HepG2 (cell line): ENCODE measurements at regions not wholly inside any gene's neighbourhood (a gene's known extent, or its start where the extent isn't known, plus 50 kb on each side); places are given as distances from the start of the nearest gene placed in this dataset.

ENCODE experiments used
- ATAC-seq: fragments of 200-7000 bp; cut with Tn5 transposase; 3 replicates; pipeline ENCODE4 v1.9.1; 2020; ENCODE audit warnings: mild to moderate bottlenecking, moderate library complexity
- BruUV-seq: library from RNA; stranded (reverse); fragments of 400-500 nt; replicated peaks from 2 replicates; lab custom pipeline; 2021; lab: Mats Ljungman, UMichigan
- CTCF ChIA-PET: fragments of 300-600 bp; formaldehyde crosslinking; extraction: SDS; loops from one replicate; lab custom pipeline; 2021; ENCODE audit warnings: low total read pairs, inconsistent platforms, low intra/inter-chr PET ratio; lab: Yijun Ruan, JAX
- POLR2A ChIA-PET: fragments of 350-600 bp; sonication (Branson Sonifier 250); formaldehyde crosslinking; loops from one replicate; lab custom pipeline; 2020; ENCODE audit warnings: antibody characterized with exemption, inconsistent platforms; lab: Yijun Ruan, JAX
- DNase-seq: peaks from one replicate; pipeline ENCODE4 v3.0.0-alpha.2; 2015; ENCODE audit warnings: low spot score
- FAIRE-seq: peaks from 3 replicates; lab custom pipeline; 2011; peaks lifted over from hg19 to GRCh38; lab: Jason Lieb, UNC
- H2AFZ ChIP-seq: one replicate; pipeline ENCODE4 v1.6.1; 2011; ENCODE audit warnings: low read length, inconsistent platforms
- H3K27ac ChIP-seq: fragments of 300-600 bp; 3 replicates; pipeline ENCODE4 v1.8.0; 2011; ENCODE audit warnings: mixed run types, mild to moderate bottlenecking, mixed read lengths, low read length, inconsistent platforms; ENCODE audit not compliant: insufficient read depth; ENCODE audit errors: extremely low read length
- H3K27me3 ChIP-seq, 2 experiments: fragments of 200-600 bp in 1 of 2; 2 replicates in 1 of 2; 3 replicates in 1 of 2; pipeline versions ENCODE4 v1.6.0 to v1.8.0; 2011; ENCODE audit warnings: low read length in 2 of 2, mild to moderate bottlenecking in 2 of 2, moderate library complexity in 2 of 2, inconsistent platforms in 1 of 2; ENCODE audit not compliant: insufficient read depth in 2 of 2, control insufficient read depth in 1 of 2
- H3K36me3 ChIP-seq, 2 experiments: fragments of 200-600 bp in 1 of 2; replicated peaks in 1 of 2; 2 replicates in 1 of 2; 3 replicates in 1 of 2; pipeline versions ENCODE4 v1.5.1 to v1.8.0; 2011; ENCODE audit warnings: low read length in 2 of 2, inconsistent platforms in 1 of 2; ENCODE audit not compliant: insufficient read depth in 2 of 2, control insufficient read depth in 1 of 2
- H3K4me1 ChIP-seq: 2 replicates; pipeline ENCODE4 v1.5.1; 2012; ENCODE audit warnings: low read length, inconsistent platforms; ENCODE audit not compliant: insufficient read depth
- H3K4me2 ChIP-seq: 2 replicates; pipeline ENCODE4 v1.6.0; 2011; ENCODE audit warnings: low read depth, low read length, inconsistent platforms
- H3K4me3 ChIP-seq, 3 experiments: fragments of 200-600 bp in 1 of 3; sonication (generic), shearing (Covaris generic) in 1 of 3; replicated peaks in 1 of 3; 2 replicates each; pipeline ENCODE4 v1.5.1; 2011 to 2016; ENCODE audit warnings: low read length in 3 of 3, inconsistent platforms in 2 of 3, low read depth in 2 of 3, mild to moderate bottlenecking in 2 of 3, control low read depth in 1 of 3, mixed read lengths in 1 of 3; ENCODE audit not compliant: insufficient read depth in 1 of 3
- H3K79me2 ChIP-seq: one replicate; pipeline ENCODE4 v1.6.1; 2011; ENCODE audit warnings: low read length, inconsistent platforms; ENCODE audit not compliant: insufficient read depth
- H3K9ac ChIP-seq: 2 replicates; pipeline ENCODE4 v1.6.0; 2011; ENCODE audit warnings: mild to moderate bottlenecking, low read depth, low read length, inconsistent platforms; ENCODE audit not compliant: insufficient read depth
- H3K9me3 ChIP-seq: 2 replicates; pipeline ENCODE4 v1.5.1; 2012; ENCODE audit warnings: mild to moderate bottlenecking, low read length
- H4K20me1 ChIP-seq: 2 replicates; pipeline ENCODE4 v1.6.0; 2011; ENCODE audit warnings: inconsistent platforms, mild to moderate bottlenecking, low read length, moderate library complexity; ENCODE audit not compliant: insufficient read depth
- KAT2B ChIP-seq: fragments of 150-350 bp; IDR thresholded peaks from 2 replicates; pipeline ENCODE4 v1.6.1; 2014; ENCODE audit warnings: low read depth, low read length, borderline replicate concordance
- REPIN1 ChIP-seq: sonication (generic); formaldehyde crosslinking; IDR thresholded peaks from 2 replicates; pipeline ENCODE4 v1.8.0; 2022; ENCODE audit warnings: missing genetic modification reagents, low read depth, mild to moderate bottlenecking, borderline replicate concordance
- SCMH1 ChIP-seq: sonication (generic); formaldehyde crosslinking; IDR thresholded peaks from 2 replicates; pipeline ENCODE4 v1.9.0; 2021; ENCODE audit warnings: missing genetic modification reagents, mild to moderate bottlenecking, borderline replicate concordance
- STAG1 ChIP-seq: sonication (generic); formaldehyde crosslinking; IDR thresholded peaks from 2 replicates; pipeline ENCODE4 v1.4.0; 2020; ENCODE audit warnings: missing genetic modification reagents
- TCF7 ChIP-seq: sonication (generic); IDR thresholded peaks from 2 replicates; pipeline ENCODE4 v1.6.1; 2016; ENCODE audit warnings: antibody characterized with exemption, low read depth
- ZNF274 ChIP-seq: sonication (generic); formaldehyde crosslinking; IDR thresholded peaks from 2 replicates; pipeline ENCODE4 v1.5.1; 2020; ENCODE audit warnings: mild to moderate bottlenecking, missing genetic modification reagents
- ZNF839 ChIP-seq: sonication (generic); formaldehyde crosslinking; IDR thresholded peaks from 2 replicates; pipeline ENCODE4 v1.4.0; 2020; ENCODE audit warnings: missing genetic modification reagents, mild to moderate bottlenecking, borderline replicate concordance
- WGBS: methylation state at CpG from one replicate; pipeline ENCODE4 v1.1.6; 2017; ENCODE audit warnings: low lambda C conversion rate; 5-methylcytosine and 5-hydroxymethylcytosine counted together
- in situ Hi-C: cut with HindIII; loops from 2 replicates; pipeline ENCODE4 v1.10.0; 2017; ENCODE audit warnings: low pct_unique_long_range_greater_than_20kb; ENCODE audit not compliant: extremely low pct_ligation_motif_present
- intact Hi-C: fragments of 100-400 bp; cut with micrococcal nuclease; formaldehyde crosslinking; loops from one replicate; pipeline ENCODE4 v1.10.0; 2022; ENCODE audit not compliant: unreplicated experiment
- TF ChIP-seq, protein P1 (sequence below), 2 experiments: IDR thresholded peaks; 2 replicates each; pipeline ENCODE4 v1.6.1; 2011 to 2012; ENCODE audit warnings: low read length in 2 of 2, borderline replicate concordance in 1 of 2, low read depth in 1 of 2, mild to moderate bottlenecking in 1 of 2, moderate library complexity in 1 of 2

- no peak for TF ChIP-seq REPIN1 (CRISPR knock-in tag)
- TF ChIP-seq KAT2B = no peak
- no peak for TF ChIP-seq ZNF839 (CRISPR knock-in tag)
- TF ChIP-seq ZNF274 (CRISPR knock-in tag) = no peak
- TF ChIP-seq, protein P1, sequence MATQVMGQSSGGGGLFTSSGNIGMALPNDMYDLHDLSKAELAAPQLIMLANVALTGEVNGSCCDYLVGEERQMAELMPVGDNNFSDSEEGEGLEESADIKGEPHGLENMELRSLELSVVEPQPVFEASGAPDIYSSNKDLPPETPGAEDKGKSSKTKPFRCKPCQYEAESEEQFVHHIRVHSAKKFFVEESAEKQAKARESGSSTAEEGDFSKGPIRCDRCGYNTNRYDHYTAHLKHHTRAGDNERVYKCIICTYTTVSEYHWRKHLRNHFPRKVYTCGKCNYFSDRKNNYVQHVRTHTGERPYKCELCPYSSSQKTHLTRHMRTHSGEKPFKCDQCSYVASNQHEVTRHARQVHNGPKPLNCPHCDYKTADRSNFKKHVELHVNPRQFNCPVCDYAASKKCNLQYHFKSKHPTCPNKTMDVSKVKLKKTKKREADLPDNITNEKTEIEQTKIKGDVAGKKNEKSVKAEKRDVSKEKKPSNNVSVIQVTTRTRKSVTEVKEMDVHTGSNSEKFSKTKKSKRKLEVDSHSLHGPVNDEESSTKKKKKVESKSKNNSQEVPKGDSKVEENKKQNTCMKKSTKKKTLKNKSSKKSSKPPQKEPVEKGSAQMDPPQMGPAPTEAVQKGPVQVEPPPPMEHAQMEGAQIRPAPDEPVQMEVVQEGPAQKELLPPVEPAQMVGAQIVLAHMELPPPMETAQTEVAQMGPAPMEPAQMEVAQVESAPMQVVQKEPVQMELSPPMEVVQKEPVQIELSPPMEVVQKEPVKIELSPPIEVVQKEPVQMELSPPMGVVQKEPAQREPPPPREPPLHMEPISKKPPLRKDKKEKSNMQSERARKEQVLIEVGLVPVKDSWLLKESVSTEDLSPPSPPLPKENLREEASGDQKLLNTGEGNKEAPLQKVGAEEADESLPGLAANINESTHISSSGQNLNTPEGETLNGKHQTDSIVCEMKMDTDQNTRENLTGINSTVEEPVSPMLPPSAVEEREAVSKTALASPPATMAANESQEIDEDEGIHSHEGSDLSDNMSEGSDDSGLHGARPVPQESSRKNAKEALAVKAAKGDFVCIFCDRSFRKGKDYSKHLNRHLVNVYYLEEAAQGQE (IDR thresholded peaks at IDR 0.05; ENCODE audit: borderline replicate concordance in 1 of 2, low read depth in 1 of 2, low read length in 2 of 2) = no peak
- TF ChIP-seq STAG1 (CRISPR knock-in tag) = peak; percentile 11; the same call in 1 of the 2 replicates
- no peak for TF ChIP-seq TCF7
- no peak for TF ChIP-seq SCMH1 (CRISPR knock-in tag)
- Histone ChIP-seq H3K36me3 (no peaks in the 10 kb centered on the region), H3K4me2 (no peak overlapping the region), H4K20me1 (no peaks in the 10 kb centered on the region), H3K4me1 (no peaks in the 10 kb centered on the region), H3K27ac (no peak overlapping the region), H2AFZ (no peak overlapping the region), H3K27me3 (peaks cover 0 to 21% of the 10 kb centered on the region in 2 experiments; a peak in 2 of 5 replicates), H3K79me2 (no peaks in the 10 kb centered on the region), H3K9ac (no peak overlapping the region), H3K4me3 (no peak overlapping the region), H3K9me3 (no peaks in the 10 kb centered on the region)
- CTCF ChIA-PET = no interaction called here
- in situ Hi-C loops = no loop called here
- POLR2A ChIA-PET = no interaction called here
- WGBS = 35% methylated on average over 7 of the region's 8 CpGs
- intact Hi-C loops = no loop called here
- FAIRE-seq = no peak
- no peak; the same call in 2 of the 3 replicates for ATAC-seq
- DNase-seq = no peak
- no TSS peak for BruUV-seq
Measured at GRCh38 chr2:16251511-16252225, 311.3 kb downstream of the MYCN start.
